OCI-LY3 (cell line): ENCODE measurements at regions not wholly inside any gene's neighbourhood (a gene's known extent, or its start where the extent isn't known, plus 50 kb on each side); places are given as distances from the start of the nearest gene placed in this dataset.

ENCODE experiments used
- CTCF ChIP-seq: fragments of 200-600, 300-600 bp; sonication (generic); IDR thresholded peaks from 2 replicates; pipeline ENCODE4 v1.5.1; 2014; ENCODE audit warnings: antibody characterized with exemption, low read length, low read depth
- EZH2phosphoT487 ChIP-seq: fragments of 200-600 bp; shearing (Covaris generic); IDR thresholded peaks from 2 replicates; pipeline ENCODE4 v1.6.1; 2018; ENCODE audit warnings: antibody characterized with exemption, mixed run types, low read depth

GRCh38 chr4:81776794-81777193, 305.1 kb upstream of the RASGEF1B start:
- TF ChIP-seq CTCF (no peak), EZH2phosphoT487 (no peak)
